Stimulated activated CD4-positive, alpha-beta T cell treated with anti-CD3 and anti-CD28 coated beads, TNF-alpha, amount 100 ng/mL, for 1 hour (primary cell): ENCODE measurements at regions not wholly inside any gene's neighbourhood (a gene's known extent, or its start where the extent isn't known, plus 50 kb on each side); places are given as distances from the start of the nearest gene placed in this dataset.

Source experiments
- DNase-seq, 3 donors: peaks; one replicate each; pipeline ENCODE4 v3.0.0-alpha.2; 2020; ENCODE audit warnings: low read depth in 3 of 3, low spot score in 1 of 3

DNA sequence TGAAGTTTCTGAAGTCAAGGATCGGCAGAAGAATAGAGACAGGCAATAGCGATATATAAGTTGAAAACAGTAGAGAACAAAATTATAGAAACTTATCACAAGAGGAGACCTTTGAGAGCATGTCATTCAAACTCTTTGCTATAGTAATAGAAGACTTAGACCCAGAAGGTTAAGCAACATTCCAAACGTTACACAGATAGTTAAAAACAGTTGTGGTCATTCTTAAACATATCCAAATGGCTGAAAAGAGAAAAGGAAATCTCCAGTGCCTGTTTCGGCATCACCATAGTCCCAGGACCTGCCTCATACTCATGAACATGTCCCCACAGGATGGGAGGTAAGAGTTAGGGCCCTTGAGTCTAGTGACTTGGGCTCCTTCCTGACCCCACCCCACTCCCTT is 258.1 kb upstream of the NOCT start:
- no peak for DNase-seq

DNA sequence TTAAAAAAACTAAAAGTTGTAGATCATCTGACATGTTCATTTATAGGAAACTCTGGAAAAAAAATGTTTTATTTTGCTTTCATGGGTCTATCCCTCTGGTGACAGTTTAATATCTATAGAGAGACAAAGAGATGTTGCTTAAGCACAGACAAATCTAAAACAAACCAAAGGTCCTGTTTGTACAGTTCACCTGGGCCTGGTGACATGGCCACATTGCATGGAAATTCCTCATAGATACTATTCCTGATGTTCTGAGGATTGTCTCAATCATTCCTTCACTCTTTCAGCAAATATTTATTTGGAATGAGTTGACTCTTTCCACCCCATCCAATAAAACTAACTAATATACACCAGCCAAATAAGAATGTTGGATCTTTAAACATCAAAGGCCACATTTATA is 259.1 kb upstream of the NOCT start:
- no peak for DNase-seq

DNA sequence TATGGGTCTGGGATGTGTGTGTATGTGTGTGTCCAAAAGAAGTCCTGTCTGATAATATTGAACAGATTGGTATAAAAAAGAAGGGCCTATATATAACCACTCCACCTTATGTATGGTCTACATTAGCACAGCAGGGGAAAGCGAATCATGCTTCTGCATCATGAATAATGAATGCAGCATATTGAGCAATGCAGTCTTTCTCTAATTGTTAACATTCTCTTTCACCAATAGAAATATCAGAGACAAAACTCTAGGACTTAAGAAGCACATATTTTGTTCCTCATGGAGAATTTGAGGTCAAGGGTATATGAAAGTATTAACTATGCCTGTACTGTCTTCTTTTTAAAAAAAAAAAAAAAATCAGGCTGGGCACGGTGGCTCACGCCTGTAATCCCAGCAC is 264.3 kb upstream of the NOCT start:
- no peak for DNase-seq

DNA sequence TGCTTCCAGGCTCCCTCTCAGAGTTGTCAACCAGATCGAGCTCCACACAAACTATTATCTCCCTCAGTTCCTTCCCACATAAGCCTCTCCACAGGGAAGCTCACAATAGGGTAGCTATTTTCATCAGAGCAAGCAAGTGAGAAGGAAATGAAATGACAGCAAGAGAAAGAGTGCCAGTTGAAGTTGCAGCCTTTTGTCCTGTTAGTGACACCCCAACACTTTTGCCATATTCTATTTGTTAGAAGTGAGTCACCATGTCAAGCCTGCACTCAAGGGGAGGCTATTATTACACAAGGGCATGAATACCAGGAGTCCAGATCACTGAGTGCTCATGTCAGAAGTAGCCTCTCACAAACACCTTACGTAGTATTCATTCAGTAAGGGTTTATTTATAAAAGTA is 266.3 kb upstream of the NOCT start:
- DNase-seq, result no peak

DNA sequence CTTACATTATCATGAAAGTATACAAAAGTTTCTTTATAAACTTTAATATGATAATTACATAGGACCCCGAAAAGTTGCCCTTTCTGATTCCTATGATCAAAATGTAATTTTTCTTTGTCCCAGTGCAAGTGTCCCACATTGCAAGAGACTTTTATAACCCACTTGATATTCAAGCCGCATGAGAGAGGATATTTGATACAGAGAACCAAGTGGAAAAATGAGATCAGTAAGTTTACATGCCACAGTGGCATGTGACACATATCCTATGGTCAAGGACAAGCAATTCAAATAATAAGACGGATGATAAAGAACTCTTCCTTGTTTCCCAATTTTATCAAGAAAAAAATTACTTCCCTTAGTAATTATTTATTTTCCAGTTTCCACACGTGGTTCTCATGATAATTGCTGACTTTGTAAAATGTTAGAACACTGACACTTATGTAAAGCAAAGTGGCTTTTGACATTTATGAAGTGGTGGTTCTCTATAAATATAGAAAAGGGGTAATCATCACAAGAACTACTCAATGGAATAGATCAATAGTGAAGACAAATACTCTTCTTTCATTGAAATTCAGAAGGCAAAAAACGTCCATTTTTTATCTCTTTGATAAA is 273.7 kb upstream of the NOCT start:
- no peak for DNase-seq

DNA sequence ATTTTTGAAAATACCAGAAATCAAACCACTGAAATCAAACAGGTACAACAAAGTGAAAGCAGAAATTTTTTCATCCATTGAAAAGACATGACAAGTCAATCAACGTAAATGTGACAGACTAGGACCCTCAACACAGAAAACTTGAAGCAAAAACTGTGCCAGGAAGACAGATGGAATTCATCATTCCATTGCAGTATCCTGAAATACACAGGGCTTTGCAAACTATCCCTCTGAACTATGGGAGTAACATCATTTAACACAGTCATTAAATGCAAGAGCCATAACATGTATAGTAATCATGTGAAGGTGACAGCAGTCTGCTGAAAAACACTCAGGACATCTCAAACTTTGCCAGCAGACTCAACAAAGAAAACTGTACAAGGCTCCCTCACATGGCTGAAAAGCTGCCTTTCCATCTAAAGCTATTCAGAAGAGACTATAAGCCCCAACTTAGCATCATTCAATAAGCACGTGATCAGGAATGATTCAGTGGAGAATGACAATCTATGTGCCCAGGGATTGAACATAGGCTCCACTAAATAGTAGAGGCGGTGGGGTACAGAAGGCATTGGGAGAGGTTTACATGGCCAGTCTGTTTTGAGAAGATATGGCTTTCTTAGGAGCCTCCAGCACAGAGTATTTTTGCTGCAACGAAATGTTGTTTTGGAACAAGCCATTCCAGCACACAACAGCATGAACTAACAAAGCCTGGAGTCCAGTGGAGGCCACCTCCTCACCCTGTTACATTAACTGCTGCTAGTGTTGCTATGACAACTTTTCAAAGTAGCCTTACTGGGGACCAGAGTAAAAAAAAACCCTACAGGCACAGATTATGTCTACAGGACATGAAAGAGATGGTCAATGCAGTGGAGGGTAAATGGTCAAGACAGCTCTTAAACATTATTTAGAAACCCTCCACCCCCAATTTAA is 274.5 kb upstream of the NOCT start:
- no peak for DNase-seq

DNA sequence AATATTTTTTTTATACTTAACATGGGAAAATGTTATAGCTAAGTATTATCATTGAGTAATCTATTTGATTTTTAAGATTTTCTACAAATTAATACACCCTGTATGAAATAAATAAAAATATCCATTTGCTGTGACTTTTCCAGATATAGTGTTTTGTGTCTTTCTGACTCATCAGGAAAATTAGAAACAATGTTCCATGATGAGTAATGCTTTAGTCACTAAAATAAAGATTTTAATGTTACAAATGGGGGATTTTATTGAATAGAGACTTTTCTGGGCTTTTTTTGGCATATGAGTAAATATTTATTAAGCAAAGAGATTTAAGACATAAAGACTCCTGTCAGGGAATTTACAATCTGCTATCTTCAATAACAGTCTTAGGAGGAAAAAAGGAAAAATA is 279.2 kb upstream of the NOCT start:
- no peak for DNase-seq

DNA sequence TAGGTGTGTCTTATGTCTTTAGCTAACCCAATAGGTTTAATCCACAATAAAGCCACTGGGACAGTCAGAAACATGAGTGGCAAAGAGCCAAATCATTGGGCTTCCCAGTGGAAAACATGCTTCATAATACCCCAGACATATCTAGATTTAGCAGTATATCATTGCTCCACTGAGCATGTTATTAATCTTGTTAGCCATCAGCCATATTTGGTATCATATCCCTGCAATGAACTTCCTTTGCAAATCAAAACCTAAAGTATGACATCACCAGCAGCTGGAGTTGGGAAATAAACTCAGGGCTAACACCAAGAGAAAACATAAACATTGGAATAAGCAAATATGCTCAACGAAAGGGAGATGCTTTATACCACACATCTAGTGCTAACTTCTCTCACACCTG is 280.8 kb upstream of the NOCT start:
- DNase-seq, result no peak

DNA sequence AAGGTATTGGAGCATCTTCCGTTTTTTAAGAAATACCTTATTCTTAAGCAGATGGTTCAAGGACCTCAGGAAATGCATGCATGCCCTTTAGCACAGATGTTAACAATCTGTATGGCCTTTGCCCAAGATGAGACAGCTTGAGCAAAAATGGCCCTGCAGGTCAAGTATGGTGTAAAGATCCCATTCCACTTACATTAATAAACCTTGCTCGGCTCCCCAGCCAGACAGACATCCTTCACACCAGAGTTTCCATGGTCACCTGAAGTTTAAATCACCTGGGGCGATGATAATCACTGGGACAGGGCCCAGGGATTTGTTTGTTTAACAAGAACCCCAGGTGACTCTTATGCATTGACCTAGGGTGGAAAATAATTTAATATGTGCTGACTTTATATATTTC is 287.0 kb upstream of the NOCT start:
- DNase-seq, result no peak

DNA sequence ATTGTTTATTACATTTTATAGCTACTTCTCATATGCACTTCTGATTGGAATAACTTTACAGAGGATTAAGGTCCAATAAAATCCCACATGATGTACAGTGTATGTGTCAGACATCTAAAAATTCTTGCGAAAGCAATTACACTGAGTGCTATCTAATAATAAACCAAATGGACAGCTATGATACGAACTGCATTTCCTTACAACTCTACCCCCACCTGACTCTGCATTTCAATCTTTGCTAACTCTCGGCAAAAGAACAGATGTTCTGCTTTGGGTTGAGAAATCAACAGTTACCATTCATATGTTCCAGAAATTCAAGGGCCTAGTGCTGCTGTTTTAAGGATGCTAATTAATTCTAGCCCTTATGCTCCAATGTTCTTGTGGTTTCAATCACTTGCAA is 287.9 kb upstream of the NOCT start:
- DNase-seq, result no peak

DNA sequence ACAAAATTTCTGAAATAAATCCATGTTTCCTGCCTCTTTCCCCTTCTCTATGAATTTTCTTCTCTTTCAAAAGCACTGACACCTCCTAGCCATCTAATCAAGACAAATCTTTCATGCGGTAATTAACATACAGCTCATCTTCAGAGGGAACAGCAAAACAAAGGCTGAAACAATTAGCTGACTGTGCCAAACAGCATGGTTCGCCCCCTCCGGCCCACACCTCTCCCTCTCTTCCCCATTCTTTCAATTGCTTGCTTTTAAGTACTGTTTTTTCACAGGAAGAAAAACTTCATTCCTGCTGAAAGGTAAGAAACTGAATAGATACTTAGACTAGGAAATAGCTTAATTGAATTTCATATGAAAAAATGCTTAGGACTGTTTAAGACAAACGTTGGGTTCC is 291.1 kb upstream of the NOCT start:
- DNase-seq, result no peak

DNA sequence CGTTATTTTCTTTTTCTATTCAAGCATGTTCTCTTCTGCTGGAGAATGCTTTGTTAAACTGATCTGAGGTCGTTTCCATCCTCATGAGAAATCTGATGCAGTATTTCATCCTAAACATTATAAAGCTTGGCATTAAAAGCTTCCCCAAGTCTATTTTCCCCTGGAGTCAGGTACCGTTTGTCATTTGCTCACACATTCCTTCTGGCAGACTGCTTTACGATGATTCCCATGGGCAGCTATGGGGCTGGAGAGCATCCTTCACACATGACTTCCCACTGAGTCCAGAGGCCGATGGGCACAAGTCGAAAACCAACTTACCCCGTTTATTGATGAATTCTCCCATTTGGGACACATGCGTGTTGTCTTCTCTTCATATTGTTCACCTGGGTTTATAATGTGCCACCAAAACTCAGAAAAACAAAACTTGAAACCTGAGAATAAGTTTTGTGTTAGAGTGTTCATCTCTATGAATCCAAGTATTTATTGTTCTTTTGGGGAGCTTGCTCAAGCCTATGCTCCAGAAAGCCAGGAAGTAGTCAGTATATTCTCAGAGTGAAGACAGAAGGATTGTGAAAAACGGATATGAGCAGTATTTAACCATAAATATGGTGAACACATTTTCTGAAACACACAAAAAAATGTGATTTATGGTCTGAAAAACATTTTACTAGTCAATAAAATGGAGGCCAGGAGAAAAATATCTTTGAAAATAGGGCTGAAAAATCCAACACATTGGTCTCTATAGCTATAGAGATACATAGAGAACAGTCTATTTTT is 298.8 kb upstream of the NOCT start:
- no peak for DNase-seq

DNA sequence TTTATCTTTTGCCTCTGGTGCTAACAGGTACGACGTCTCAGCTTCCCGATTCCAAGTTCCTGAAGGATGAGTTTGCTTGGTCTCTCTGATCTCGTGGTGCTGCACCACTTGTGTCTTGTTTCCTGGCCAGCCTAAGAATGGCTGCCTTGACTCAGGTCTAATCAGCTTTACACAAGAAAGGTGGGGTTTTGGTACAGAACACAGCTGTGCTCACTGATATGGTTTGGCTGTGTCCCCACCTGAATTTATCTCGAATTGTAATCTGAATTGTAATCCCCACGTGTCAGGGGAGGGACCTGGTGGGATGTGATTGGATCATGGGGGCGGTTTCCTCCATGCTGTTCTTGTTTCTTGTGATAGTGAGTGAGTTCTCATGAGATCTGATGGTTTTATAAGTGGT is 305.3 kb upstream of the NOCT start:
- DNase-seq, result no peak

DNA sequence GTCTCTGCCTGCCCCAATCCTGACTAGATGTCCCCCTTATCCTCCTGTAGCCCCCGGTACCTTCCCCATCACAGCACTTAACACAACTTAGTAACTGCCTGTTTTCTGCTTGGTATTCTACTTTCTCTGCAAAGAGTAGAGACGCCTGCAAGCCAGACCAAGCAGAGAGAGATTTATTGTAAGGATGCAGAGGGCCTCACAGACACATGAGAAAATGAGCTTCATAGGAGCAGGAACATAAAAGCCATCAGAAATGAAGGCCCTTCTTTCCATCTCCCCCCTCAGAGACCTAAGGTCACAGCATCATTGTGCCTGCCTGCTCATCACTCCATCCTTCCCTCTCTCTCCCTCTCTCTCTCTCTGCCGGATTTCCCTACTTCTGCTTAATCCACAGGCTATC is 305.7 kb upstream of the NOCT start:
- no peak for DNase-seq

DNA sequence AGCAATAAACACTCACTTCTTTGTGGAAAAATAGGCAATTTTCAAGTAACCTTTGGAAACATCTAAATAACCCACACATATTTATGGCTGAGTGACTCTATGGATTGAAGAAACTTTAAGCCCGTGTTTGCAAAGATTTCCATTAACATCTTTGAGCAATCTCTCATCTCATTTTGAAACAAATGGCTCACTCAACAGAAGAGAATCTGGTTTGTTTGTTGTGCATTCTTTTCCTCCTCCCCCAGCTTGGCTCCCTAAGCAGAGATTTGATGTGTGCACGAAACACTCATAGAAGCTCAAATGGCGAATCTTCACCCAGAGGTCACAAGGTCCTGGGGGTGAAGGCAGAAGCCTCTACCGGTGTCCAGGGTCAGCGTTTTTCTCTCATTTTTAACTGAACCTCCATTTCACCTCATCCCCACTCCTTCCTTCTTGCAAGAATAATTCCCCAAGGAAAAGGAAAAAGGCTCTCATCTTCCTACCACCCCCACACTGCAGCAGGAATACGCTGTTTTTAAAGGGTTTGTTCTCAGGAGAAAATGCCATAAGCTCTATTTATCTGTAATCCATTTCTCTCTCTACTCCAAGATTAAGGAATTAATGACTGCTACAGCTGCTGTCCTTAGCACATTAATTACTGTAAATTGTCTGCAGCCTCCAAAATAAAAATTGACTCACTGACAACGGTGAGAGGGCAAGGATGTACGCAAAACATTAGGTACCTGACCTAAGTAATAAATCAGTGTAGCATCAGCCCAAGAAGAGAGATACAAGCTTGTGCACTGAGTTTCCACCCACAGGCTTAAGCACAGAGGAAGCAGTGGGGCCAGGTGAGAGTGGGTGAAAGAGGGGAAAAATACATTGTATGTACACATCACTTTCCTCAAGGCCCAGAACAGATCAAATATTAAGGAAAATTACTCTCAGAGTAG is 307.6 kb upstream of the NOCT start:
- no peak for DNase-seq

DNA sequence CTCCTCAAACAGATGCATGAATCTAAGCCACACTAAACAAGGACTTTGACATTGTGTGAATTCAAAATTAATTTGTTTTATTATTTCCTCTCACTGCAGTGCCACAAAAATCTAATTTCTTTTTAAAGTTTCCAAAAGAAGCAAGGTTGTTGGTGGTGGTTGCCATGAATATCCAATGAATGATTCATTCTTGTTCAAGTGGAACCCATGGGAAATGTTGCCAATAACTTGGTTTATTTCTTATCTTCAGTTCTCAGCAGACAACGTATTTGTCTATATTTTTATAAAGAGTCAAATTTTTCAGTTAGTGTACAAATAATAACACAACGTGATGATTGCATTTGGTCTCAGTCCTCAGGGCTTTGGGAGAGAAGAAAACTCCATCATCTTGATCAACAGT is 309.4 kb upstream of the NOCT start:
- no peak for DNase-seq

DNA sequence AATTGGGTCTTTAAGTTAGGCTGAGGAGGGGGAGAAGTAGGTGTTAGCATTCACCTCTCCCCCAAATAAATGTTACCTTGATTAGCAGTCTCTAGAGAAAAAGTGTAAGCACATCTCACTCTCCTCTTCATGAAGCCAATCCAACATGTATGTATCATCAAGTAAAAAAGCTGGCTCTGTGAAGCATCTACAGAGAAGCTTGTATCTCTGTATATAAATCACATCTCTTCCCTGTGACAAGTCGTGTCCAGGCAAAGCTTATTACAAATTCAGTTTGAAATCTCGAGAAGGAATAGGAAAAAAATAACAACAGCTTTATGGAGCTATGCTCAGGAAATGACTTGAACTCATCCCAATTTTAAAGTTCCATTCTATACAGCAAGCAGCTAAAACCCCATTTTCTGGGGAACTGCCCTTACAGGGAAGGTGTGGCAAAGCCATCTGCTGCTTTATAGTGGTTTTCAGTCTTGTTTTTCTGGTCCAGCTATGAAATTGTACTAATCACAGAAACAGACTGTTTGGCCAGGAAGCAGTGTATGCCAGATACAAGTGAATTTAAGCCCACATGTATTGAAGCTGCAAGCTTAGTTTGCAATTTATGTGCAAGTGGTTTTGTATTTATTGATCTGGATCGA is 313.3 kb upstream of the NOCT start:
- DNase-seq, result no peak

DNA sequence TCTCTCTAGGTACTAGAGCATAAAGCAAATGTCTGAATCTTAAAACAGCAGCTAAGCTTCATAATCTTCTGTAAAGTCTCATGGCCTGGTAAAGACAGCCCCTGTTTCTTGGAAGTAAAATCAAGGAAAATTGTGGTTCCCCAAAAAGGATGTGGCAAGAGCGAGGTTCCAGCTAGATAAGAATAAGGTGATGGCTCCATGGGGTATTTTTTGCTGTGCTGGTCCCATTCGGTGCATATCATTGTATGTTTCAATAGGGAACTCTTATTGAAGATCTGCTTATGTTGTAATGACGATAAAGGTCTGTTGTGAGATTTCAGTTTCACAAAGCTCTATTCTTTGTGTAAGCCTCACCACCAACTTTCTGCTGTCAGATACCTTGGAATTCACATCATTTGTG is 316.9 kb upstream of the NOCT start:
- no peak for DNase-seq

DNA sequence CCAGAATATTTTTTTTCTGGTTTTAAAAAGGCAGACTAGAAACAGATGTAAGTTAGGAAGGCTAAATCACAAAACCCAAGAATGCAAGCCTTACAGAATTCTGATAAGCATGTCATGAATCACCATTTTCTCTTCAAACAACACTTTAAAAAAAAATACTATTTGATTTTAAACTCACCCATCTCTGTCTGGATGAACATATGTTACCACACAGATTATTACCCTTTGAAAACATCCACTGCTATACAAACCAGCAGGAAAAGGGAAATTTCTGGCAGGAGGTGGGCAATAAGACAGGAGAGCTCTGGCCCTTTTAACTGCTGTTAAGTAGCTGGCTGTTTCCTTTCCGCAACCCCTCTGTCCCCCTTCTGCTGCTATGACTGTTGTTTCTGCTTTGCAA is 317.7 kb upstream of the NOCT start:
- DNase-seq, result no peak

DNA sequence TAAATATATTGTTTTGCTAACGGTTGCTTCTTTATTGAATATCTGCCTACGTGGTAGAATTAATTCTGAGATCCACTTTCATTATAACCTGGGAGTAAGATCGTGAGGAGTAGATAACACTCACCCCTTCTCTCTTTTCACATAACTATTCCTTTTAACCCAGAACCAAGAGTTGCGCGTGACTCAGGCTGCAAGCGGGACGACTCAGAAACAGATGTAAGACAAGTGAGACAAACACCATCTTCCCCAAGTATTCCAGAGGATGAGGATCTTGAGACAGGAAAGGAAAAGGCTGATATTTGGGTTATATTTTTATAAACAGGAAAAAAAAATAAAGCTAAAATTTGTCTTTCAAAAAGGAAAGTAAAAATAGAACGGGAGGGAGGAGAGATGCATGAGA is 318.8 kb upstream of the NOCT start:
- DNase-seq, result no peak

DNA sequence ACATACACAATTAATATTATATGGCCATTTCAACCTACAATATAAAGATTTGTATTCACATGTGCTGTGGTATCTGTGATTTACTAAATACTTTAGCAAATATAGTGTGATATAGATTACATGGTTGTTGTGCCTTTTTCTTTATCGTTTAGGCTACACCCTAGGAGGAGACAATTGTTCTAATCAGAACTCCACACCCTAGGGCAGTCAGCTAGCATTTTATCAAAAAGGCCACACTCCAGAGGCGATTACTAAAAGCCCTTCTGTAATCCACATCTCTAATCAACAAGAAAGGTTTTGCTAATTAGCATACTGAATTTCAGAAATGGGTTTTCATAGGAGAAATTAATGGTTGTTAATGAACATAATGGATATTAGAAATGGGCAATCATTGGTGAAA is 319.5 kb upstream of the NOCT start:
- DNase-seq, result no peak
